RWPE1 (cell line): ENCODE measurements at regions not wholly inside any gene's neighbourhood (a gene's known extent, or its start where the extent isn't known, plus 50 kb on each side); places are given as distances from the start of the nearest gene placed in this dataset.
A peak's percentile ranks its signal among the peaks of the same experiment; 100 is the strongest.

ENCODE experiments used
- CTCF ChIA-PET: fragments of 350-600 bp; sonication (Branson Sonifier 250); formaldehyde crosslinking; extraction: SDS; loops from one replicate; lab custom pipeline; 2021; lab: Yijun Ruan, JAX
- POLR2A ChIA-PET: fragments of 400-600 bp; formaldehyde crosslinking; extraction: SDS; loops from one replicate; lab custom pipeline; 2020; ENCODE audit warnings: antibody characterized with exemption; ENCODE audit not compliant: low non-redundant PET; lab: Yijun Ruan, JAX
- DNase-seq: peaks from one replicate; pipeline ENCODE4 v3.0.0; 2012; ENCODE audit warnings: low spot score
- H3K27ac ChIP-seq: fragments of 450-650 bp; 2 replicates; pipeline ENCODE4 v1.5.1; 2017
- CTCF ChIP-seq: fragments of 450-650 bp; conservative IDR thresholded peaks from 2 replicates; pipeline ENCODE4 v1.5.1; 2017; ENCODE audit warnings: low read depth, mild to moderate bottlenecking

GRCh38 chr17:51371732-51372151, 111.4 kb downstream of the UTP18 start:
- POLR2A ChIA-PET, result no interaction called here

GRCh38 chr17:51372345-51373004, 112.1 kb downstream of the UTP18 start:
- CTCF ChIA-PET, result interaction anchor here (0.5 to 2.3 kb wide), 6 partner anchors 12 to 731 kb away, joined by 3 to 20 read pairs (median 4); no protein-coding TSS in a partner anchor
- POLR2A ChIA-PET, result no interaction called here
- no peak overlapping the region for H3K27ac ChIP-seq
- no peak for TF ChIP-seq CTCF
- peak; percentile 70 for DNase-seq

More at GRCh38 chr17:51371732-51372151, 111.4 kb downstream of the UTP18 start:
- DNase-seq, result peak; percentile 68
- peak; percentile 39 for TF ChIP-seq CTCF
- CTCF ChIA-PET, result interaction anchor here (0.6 to 2.3 kb wide), 10 partner anchors 8 to 417 kb away, joined by 3 to 20 read pairs (median 3); no protein-coding TSS in a partner anchor
- no peak overlapping the region for H3K27ac ChIP-seq

- CTCF ChIA-PET, result interaction anchor here (0.6 kb wide), 2 partner anchors 391 to 531 kb away, joined by 3 read pairs; no protein-coding TSS in a partner anchor
- no peak overlapping the region for H3K27ac ChIP-seq
- no peak for TF ChIP-seq CTCF
- POLR2A ChIA-PET, result no interaction called here
- no peak for DNase-seq
Observed at GRCh38 chr17:51373489-51374152, 113.3 kb downstream of the UTP18 start.

- DNase-seq, result no peak
- ChIA-PET CTCF (interaction anchor here (0.6 kb wide), 1 partner anchor 391 kb away, joined by 3 read pairs; no protein-coding TSS in a partner anchor), POLR2A (no interaction called here)
- TF ChIP-seq CTCF, result no peak
- no peak overlapping the region for H3K27ac ChIP-seq
Observed at GRCh38 chr17:51374209-51374608, 113.9 kb downstream of the UTP18 start.

- CTCF ChIA-PET, result interaction anchor here (0.7 to 0.9 kb wide), 2 partner anchors 77 to 86 kb away, joined by 3 read pairs; no protein-coding TSS in a partner anchor
- TF ChIP-seq CTCF, result no peak
- H3K27ac ChIP-seq, result no peak overlapping the region
- POLR2A ChIA-PET, result no interaction called here
- DNase-seq, result no peak
Observed at GRCh38 chr17:51375771-51376170, 115.4 kb downstream of the UTP18 start.

GRCh38 chr17:51376739-51377138, 116.4 kb downstream of the UTP18 start:
- TF ChIP-seq CTCF, result no peak

More at GRCh38 chr17:51376739-51377138, 116.4 kb downstream of the UTP18 start:
- ChIA-PET POLR2A (no interaction called here), CTCF (no interaction called here)
- H3K27ac ChIP-seq, result no peak overlapping the region
- DNase-seq, result no peak
